CD4-positive, alpha-beta T cell treated with Interleukin-15 for 1 hour (primary cell): ENCODE measurements at regions not wholly inside any gene's neighbourhood (a gene's known extent, or its start where the extent isn't known, plus 50 kb on each side); places are given as distances from the start of the nearest gene placed in this dataset.

Experiments
- DNase-seq: peaks from one replicate; pipeline ENCODE4 v3.0.0-alpha.2; 2020

DNA sequence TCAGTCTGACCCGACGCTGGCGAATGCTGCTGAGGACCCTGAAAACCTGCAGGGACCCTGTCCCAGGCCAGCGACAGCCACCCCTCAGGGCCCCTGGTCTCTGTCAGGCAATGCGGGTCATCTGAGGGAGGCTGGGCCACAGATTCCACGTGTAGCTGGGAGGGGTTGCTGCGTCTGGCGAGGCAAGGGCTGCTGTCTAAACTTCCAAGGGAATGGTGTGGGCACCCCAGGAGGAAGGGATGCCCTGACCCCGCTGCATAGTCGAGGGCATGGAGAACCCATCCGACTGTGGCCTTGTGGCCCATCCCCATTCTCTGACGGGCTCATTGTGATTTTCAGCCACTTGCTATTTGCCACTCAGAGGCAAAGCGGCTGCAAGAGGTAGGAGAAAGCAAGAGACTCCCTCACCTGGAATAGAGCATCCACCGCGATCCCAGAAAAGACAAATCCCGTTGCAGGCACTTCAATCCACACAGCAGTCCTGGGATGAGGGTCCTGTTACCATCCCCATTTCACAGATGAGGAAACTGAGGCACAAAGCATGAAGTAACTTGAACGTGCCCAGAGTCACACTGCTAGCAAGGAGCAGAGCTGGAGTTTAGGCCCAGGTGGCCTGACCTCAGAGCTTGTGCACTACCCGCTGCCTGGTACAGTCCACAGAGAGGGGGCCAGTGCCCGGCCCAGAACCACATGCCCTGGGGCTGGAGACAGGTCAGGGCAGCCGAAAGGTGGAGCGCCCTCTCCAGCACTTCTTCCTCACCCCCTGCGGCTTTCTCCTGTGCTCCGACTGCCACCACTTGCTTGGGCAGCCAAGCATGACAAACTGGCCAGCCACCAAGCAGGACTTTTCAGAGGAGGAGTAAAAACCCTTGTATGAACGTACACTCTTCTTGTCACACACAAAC, 163.8 kb upstream of the KLF14 start:
- DNase-seq, result no peak

DNA sequence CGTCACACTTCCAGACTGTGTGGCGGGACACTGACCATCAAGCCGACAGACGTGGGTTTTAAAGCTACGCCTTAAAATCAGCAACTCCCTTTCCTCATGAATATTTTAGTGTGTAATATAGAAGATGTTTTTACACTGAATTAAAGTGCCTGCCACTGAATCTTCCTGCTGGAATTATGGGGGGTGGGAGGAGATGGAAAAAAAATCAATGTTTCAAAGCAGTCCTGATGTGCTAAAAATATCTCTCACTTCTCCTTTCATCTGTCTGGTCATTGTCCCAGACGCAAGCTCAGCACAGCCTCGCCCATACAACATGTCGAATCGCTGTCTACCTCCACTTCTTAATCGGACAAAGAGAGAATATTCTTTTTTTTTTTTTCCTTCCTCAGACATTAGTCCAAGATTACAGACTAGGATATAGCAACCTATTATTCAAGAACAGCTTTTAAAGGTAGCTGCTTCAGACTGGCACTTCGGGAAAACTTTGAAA, 165.1 kb upstream of the KLF14 start:
- DNase-seq, result no peak

DNA sequence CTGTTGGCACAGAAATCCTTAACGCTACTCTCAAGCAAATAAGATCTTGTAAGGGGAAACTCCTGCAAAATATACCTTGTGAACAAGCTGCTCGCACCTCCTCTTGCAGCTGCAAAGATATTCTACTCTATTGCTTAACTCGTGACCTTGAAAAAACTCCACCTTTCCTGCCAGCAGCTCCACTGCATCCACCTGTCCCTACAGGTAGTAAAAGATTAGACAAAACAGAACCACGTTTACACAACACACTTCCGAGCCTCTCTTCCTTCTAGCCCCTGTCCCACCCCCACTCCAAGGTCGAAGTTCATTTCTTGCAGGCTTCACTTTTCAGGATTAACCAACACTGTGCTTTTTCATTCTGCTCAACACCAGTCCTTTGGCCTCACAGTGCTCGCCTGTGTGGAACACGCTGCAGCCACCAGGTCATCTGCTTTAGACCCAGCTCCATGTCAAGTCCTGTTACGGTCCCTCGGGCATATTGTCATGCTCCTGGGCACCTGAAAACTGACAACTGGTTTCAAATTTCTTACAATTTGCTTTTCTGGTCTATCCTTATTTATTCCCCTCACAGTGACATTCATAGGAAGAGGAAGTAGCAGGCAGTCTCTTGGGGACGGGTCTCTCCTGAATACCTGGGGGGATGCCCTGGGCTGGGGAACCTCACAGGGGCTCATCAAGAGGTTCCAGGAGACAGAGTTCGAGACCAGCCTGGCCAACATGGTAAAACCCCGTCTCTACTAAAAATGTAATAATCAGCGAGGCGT, 165.8 kb upstream of the KLF14 start:
- no peak for DNase-seq

DNA sequence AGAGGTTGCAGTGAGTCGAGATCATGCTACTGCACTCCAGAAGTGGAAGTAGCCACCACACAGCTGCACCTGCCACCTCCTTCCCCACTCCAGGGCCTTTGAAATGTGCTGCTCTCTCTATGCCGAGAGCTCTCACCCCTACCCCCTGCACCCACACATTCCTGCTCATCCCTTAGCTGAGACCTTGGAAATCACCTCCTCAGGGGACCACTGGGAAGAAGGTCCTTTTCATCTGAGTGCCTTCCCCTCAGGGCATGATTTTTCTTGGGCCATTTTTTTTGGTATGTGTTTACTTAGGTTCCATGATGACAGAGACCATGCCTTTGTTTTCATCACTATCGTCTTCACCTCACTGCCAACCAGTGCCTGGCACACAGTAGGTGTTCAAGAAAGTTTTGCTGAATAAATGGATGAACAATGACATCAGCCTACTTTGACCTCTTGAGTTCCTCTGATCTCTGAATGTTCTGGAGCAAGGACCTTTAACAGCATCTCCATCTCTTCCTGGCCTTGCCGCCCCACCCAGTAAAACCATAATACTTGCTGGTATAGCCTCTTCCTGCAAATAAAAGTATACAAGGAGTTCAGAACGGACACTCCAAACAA, 166.6 kb upstream of the KLF14 start:
- DNase-seq, result no peak

DNA sequence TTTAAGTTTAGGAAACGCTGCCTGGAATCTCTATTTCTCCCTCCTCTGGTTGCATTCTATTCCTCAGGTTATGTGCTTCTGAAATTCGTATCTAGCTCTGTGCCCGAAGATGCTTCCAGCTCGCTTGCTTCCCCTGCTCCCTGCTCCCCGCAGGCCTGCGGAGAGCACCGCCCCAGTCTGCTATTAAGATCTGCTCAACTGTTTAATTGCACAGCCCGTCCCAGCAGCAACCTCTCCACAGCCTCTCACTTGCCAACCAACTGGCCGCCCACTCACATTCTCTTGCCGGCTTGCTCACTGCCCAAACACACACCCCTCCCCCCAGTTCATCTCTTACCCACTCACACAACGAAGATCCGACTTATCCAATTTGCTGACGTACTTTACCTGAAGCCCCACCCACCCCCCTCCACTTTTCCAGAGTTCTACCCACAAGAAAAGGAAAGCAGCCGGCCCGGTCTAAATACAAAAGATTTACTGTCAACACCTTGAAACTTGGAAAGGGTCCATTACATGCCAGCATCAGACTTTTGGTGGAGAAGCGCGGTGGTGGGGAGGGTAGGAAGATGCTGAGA, 167.3 kb upstream of the KLF14 start:
- DNase-seq, result no peak

DNA sequence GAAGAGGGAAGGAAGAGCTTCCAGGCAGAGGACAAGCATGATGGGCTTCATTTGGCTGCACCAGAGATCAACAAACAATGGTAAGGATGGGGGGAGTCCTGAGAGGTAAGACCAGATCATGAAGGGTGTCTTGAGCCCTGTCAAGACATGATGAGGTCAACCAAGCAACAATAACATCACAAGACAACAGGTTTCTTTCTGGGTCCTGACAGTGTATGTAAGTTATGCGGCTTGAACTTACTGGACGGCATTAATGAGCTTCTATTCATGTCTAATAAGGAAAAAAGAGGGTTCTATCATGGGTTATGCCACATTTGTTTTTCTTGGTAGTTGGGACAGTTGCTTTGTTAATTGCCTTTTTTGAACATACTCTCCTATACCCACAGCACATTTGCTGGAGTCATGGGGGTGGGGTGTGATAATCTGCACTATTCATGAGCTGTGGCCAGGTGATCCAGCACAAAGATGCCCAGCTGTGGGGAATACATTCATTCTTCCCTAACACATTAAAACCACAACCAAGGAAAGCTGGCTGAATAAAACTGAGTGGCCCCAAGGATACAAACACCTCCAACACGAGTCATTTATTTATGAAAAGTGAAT, 168.8 kb upstream of the KLF14 start:
- no peak for DNase-seq

DNA sequence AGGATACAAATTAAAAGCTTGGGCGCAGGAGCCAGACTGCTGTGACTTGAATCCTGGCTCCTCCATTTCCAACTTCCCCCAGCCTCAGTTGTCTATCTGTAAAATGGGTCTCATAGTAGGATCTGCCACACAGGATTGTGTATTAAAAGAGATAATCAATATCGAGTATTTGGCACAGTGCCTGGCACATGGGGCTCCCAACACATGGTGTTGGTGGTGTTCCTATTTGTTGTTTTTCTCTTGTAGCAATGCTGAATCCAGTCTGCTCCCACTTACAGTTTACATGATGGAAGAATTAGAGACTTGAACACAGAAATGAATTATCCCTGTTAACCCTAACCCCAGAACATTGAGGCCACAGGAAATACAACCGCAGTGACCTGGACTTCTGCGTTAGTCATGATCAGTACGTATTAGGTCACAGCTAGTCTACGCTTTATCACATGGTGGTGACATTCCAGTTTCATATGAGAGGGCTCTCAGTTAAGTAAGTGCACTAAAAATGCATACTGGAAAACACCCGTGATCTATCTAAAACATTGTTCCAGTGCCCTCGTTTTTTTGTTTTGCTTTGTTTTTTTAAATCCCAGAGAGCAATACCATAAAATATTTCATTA, 169.5 kb upstream of the KLF14 start:
- DNase-seq, result no peak

DNA sequence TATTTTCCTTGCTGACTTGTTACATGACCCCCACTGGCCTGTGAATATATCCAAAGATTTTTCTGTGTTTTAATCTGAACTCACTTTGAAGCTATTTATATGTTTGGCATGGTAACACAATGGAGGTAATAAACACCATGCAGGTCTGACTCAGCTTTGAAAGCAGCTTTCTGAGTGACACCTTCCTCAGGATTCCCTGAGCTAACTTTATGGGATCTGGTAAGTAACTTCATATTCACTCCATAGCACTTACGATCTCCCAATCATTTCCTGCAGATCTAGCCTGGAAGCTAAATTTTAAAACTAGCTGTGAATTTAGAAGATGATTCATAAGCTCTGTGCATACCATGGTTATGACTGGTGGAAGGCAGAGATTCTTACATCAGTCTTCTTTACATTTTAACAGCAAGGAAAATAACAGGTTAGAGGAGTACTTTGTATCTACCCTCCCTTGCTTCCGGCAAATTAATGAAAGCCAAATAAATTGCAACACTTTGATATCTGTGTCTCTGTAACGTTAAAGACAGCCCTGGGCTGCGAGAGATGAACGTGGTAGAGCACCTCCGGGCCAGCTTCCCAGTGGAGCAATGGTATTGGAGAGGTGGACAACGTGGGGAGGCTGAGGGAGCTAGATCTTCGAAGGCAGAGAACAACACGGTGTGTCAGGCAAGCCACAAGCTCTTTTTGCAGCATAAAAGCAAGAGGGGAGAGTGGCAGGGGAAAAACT, 170.2 kb upstream of the KLF14 start:
- DNase-seq, result no peak

DNA sequence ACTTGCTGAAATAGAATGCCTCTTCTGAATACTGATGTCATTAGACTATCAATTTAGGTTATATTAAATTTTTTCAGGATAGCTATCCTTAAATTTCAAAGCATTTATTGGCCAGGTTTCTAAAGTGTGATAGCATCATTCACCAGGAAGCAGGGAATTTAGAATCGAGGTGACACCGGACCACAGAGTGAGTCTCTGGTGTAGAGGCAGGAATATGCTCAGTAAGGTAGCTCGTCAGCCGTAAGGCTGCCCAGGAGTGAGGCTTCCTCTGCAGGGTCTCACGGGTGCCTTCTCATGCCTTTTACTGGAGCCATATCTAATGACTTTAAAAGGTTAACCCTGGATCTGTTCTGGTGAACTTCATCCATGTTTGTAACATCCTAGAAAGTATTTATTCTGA, 170.8 kb upstream of the KLF14 start:
- DNase-seq, result no peak

DNA sequence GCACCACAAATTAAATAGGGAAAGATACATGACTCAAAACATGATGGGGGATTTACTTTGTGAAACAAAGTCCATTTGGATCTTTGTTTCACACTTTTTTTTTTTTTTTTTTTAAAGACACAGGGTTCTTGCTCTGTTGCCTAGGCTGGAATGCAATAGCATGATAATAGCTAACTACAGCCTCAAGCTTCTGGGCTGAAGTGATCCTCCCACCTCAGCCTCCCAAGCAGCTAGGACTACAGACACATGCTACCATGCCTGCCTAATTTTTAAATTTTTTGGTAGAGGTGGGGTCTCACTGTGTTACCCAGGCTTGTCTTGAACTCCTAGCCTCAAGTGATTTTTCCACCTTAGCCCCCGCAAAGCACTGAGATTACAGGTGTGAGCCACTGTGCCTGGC, 172.6 kb upstream of the KLF14 start:
- no peak for DNase-seq

DNA sequence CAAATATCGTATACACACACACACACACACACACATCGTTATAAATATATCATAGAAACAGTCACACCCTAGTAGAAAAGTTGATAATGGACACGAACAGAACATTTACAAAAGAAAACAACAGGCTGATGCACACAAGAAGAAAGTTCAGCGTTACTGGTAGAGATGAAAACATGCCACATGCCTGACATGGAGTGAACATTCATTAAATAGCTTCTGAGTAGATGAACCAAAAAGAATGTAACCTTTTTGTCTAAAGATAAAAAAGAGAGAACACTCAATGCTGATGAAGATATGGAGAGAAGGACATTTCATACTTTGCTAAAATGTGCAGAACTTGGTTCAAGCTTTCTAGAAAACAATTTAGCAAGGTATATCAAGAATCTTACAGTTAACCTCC, 173.4 kb upstream of the KLF14 start:
- no peak for DNase-seq

DNA sequence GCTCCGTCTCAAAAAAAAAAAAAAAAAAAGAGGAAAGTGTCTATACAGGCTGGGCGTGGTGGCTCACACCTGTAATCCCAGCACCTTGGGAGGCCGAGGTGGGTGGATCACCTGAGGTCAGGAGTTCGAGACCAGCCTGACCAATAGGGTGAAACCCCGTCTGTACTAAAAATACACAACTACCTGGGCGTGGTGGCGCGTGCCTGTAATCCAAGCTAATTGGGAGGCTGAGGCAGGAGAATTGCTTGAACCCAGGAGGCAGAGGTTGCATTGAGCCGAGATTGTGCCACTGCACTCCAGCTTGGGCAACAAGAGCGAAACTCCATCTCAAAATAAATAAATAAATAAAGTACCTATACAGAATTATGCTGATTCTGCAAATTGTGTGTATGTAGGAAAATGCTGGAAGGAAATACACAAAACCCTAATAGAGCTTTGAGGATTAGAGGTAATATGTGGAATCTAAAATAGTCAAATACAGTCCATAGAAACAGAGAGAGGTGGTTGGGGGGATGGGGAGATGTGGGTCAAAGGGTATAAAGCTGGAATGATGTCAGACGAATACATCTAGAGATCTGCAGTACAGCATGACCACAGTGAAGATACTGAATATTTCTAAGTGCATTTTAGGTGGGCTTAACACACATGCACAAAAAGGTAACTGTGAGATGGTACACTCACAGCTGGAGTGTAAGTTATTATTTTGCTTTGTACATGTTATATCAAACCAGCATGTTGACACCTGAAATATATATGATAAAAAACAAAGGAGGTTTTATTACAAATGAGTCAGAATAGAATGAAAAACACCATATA, 174.5 kb upstream of the KLF14 start:
- DNase-seq, result no peak

DNA sequence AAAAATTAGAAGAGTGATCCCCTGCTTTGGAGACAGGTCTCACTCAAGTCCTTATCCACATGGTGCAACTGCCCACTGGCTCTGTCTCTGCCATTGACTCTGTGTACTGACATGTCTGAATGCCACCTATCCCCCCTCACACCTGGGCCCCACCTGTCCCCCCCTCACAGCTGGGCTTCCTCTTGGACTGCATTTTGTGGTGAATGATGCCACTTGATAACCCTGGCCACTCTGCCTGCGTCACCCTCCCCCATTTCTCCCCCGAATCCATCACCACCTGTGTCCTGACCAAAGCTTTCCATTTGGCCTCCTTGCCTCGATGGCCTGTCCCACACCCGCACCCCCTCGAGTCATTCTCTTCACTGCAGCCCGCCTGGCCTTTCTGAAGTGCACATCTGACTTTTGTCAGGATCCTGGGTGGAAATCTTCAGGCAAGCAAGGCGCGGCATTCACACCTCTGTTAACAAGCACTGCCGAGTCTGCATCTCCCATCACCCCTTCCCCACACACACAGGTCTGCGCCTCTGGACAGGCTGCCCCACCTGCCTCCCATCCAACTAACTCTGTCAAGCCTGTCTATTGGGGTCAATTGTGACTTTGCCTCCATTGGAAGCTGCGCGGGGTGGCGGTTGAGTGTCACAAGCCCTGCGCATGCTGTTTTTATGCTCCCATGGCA, 175.3 kb upstream of the KLF14 start:
- no peak for DNase-seq

DNA sequence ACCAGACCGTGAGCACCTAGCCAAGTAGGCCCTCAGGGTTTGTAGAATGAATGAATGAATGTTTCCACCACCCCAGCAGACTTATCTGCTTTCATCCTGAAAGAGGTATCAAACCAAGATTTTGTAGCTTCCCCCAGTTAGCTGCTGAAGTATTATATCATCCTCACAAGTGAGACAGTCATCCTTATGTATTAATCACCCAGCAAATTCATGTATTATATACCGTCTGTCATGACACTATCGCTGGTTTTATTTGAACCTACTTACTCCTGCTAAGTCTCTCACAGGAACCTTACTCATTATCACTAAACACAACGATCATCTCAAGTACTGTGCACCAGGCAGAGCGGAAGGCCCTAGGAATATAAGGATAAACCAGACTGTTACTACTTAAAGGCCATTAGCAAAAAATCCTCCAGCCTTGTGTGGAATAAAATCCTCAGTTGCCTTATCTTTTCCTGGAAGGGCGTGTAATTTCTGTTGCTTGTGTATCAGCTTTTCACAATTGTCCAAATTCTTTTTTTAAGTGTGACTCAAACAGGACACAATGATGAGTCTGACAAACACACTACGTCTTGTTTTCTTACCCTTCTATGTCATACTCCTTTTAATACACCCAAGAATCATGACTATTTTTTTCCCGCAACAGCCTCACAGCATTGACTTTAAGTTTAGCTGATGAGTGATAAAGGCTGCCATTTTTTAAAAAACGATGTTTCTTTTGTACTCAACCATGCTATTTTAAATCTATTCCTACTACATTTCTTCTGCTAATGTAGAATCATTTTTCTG, 176.1 kb upstream of the KLF14 start:
- no peak for DNase-seq

DNA sequence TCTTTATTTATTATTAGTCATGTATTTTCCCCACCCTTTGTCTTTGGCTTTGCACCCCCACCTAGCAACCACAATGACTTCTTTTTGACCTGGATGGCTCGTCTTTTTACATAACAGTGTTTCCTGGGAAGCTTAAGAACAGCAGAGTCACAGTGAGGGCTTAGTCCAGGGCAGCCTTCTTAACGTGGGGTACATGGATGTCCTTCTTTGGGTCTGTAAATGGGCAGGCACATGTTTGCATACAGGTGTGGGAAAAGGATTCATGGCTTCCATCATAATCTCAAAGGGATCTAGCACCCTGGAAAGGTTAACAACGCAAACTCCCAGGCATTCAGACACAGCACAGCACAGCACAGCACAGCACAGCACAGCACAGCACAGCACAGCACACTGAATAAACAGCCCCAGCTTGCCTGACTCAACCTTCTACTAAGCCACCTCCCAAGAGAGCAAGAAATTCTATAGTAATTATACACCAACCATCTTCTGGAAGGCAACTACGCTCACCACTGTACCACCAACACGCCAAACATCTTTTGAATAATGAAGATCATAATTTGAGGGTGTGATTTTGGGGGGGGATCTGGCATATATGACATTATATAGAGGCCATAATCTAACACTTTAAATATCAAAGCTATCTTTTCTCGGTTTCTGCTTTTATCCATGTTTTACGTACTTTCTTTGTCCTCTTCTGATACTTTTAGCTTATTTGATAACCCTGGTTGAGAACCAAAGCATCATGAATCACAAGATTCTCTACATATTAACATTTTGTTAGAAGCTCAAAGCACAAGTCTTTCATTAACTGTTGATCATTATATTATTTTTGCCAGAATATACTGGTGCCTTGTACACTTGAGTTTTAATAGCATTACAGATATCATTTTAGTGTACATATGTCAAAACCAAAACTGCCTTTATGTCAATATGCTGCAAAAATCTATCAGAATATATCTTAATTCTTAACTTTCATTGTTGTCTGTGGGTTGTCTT, 177.2 kb upstream of the KLF14 start:
- DNase-seq, result no peak

DNA sequence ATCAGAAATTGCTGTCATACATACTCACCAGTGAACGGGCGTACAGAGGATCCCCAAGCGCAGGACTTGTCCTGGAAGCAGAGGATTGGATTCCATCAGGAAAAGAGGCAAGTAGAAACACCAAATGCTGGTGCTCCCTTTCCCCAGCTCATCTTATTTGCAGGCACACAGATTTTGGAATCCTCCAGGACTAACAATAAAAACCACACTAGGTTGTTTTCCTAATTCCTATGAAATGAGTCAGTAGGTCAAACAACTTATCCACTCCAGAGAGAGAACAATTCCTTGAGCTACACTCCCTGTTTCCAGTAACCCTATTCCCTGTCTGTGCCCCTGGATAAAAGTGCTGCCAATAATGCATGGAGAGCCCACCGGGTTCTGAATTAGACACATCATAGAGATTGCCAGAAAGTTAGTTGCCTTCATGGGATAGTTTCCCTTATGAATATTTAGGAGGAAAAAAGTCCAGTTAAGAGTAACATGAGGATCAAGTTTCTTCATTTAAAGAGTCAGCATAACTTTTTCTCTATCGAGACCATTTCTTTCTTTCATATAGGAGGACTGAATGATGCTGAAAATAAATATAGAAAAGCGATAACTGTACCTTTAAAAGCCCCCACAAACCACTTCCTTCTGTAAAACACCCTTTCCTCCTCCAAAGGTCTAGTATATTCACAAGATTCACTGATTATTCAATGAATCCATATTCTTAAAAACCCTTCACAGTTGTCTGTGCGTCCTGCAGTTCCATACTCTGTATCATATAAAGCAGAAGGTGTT, 178.3 kb upstream of the KLF14 start:
- DNase-seq, result no peak
